Tibial artery (tissue), 4 donors: ENCODE measurements at regions not wholly inside any gene's neighbourhood (a gene's known extent, or its start where the extent isn't known, plus 50 kb on each side); places are given as distances from the start of the nearest gene placed in this dataset.

Experiments used
- DNase-seq, 2 donors: peaks; one replicate each; pipeline ENCODE4 v3.0.0-alpha.2; 2019
- H3K27ac ChIP-seq, 2 donors: fragments of 200-600 bp; sonication (generic) in 1 of 2; 1 replicate in 1 of 2; 2 replicates in 1 of 2; pipeline ENCODE4 v1.5.1; 2018 to 2019; ENCODE audit warnings: mild to moderate bottlenecking in 1 of 2
- H3K27me3 ChIP-seq, 2 donors: fragments of 200-600 bp; sonication (generic) in 1 of 2; one replicate each; pipeline versions ENCODE4 v1.5.1 to v1.6.0; 2016 to 2019
- H3K36me3 ChIP-seq, 3 donors: fragments of 200-600 bp; sonication (generic) in 2 of 3; one replicate each; pipeline ENCODE4 v1.5.1; 2016 to 2019; ENCODE audit warnings: mild to moderate bottlenecking in 2 of 3
- H3K4me1 ChIP-seq, 4 donors: fragments of 200-600 bp; sonication (generic) in 2 of 4; 1 replicate in 3 of 4; 2 replicates in 1 of 4; pipeline ENCODE4 v1.5.1; 2016 to 2019
- H3K4me3 ChIP-seq, 2 donors: fragments of 200-600 bp; sonication (generic) in 1 of 2; 1 replicate in 1 of 2; 2 replicates in 1 of 2; pipeline ENCODE4 v1.5.1; 2018 to 2019; ENCODE audit warnings: mild to moderate bottlenecking in 2 of 2
- H3K9me3 ChIP-seq, 3 donors: fragments of 200-600 bp; sonication (generic) in 1 of 3; one replicate each; pipeline ENCODE4 v1.5.1; 2016 to 2019
- CTCF ChIP-seq, 2 experiments: fragments of 200-600 bp in 1 of 2; fragments of 450-650 bp in 1 of 2; IDR thresholded peaks; one replicate each; pipeline ENCODE4 v1.5.1; 2017 to 2019; ENCODE audit warnings: antibody characterized with exemption in 2 of 2, mild to moderate bottlenecking in 1 of 2, moderate library complexity in 1 of 2
- intact Hi-C: fragments of 100-400 bp; cut with DNase I; formaldehyde crosslinking; loops from one replicate; pipeline ENCODE4 v1.15.0; 2023; ENCODE audit warnings: low total_unique reads

DNA sequence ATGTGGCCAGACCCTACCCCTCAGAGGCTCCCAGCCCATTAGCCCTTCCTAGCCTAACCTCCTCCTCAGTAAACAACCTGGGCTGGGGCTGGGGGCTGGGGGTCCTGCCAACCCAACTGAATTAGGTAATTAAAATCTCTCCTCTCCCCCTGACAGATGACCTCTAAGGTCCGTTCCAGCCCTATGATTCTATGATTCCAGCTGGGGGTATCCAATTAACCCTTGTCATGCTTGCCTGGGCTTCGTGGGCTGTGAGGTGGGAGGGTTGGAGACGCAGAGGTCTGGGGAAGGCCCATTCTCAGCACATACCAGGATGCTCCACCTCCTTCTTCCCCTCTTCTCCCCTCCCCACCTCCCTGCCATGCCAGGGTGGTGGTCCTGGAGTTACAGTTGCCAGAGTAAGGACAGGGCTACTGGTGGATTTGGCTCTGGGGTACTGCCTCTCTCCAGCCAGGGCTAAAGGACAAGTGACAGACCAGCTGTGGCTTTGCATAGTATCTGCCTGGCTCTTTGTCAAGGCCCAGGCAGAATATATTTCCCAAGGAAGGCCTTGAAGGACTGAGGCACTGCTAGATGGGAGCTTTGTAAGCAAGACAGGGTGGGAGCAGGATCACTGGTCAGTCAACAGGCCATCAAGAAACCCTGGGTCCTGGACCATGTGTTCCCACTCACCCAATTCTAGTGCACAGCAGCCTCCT is 82.1 kb downstream of the EFNB1 start:
- Histone ChIP-seq H3K27me3 (no peaks in the 10 kb centered on the region), H3K4me1 (peaks cover 0 to 5% (median 0%) of the 10 kb centered on the region in 4 donors), H3K4me3 (no peak overlapping the region), H3K36me3 (no peaks in the 10 kb centered on the region), H3K9me3 (no peaks in the 10 kb centered on the region), H3K27ac (no peak overlapping the region)
- no peak for DNase-seq
- intact Hi-C loops: no loop called here
- TF ChIP-seq CTCF (IDR thresholded peaks at IDR 0.05): no peak

DNA sequence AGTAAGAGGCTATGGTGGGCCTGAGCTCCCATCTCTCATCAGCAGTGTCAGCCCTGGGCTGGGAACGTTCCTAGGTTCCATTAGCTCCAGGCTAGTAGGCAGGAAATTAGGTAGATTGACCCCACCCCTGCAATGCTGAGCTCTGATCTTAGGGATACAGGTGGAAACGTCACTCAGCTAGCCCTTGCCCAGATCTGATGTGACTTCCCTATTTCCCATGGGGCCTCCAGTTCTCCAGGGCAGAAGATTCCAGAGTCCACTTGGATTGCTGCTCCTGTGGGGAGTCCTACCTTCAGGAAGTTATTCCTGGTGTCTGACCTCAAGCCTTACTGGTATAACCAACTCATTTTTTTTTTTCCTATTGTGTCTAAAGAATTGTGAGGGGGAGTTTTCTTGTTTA is 81.1 kb downstream of the EFNB1 start:
- intact Hi-C loops: no loop called here
- H3K27me3 ChIP-seq: no peaks in the 10 kb centered on the region
- TF ChIP-seq CTCF (IDR thresholded peaks at IDR 0.05): no peak
- peaks cover 0 to 5% (median 0%) of the 10 kb centered on the region in 4 donors for H3K4me1 ChIP-seq
- no peaks in the 10 kb centered on the region for H3K9me3 ChIP-seq
- H3K27ac ChIP-seq: no peak overlapping the region
- no peak for DNase-seq
- H3K36me3 ChIP-seq: no peaks in the 10 kb centered on the region
- no peak overlapping the region for H3K4me3 ChIP-seq

GRCh38 chrX:68908071-68908470 is 79.2 kb downstream of the EFNB1 start:
- Histone ChIP-seq H3K27ac (no peak overlapping the region), H3K9me3 (no peaks in the 10 kb centered on the region), H3K4me3 (no peak overlapping the region), H3K36me3 (no peaks in the 10 kb centered on the region), H3K27me3 (no peaks in the 10 kb centered on the region), H3K4me1 (peaks cover 0 to 5% (median 0%) of the 10 kb centered on the region in 4 donors)
- intact Hi-C loops: no loop called here
- no peak for TF ChIP-seq CTCF (IDR thresholded peaks at IDR 0.05)
- no peak for DNase-seq

DNA sequence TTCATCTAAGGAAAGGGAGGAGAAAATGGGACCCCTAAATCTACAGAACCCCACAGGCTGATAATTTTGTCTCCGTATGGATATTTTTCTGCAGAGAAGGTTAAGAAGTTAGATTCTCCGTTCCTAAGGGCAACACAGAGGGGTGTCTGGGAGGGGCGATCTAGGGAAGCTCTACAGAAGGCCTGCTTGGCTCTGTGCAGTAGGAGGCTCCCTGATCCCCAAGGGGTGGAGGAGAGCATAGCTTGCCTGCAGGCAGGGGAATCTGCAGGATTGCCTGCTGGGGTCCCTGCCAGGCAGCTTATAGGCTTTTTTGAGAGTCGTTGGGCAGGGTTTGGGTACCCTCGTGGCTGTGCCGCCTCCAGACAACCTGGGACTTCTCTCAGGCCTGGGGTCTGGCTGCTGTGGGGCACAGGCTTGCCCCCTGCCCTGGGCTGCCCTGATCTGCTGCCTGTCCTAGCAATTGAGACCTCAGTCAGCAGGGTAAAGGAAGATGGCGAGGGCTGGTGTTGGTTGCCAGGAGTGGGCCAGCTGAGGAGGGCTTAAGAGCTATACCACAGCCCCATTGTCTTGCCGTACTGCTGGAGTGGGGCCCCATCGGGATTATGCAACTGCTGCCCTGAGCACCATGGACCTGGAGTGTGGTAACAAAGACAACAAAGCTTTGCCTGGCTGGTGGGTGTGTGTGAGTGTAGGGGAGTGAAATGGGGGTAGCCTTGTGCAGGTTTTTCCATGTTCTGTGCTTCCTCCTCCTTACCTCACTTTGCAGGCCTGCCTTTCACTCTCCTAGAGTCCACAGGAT is 74.1 kb downstream of the EFNB1 start:
- Histone ChIP-seq H3K27me3 (no peaks in the 10 kb centered on the region), H3K9me3 (no peaks in the 10 kb centered on the region), H3K27ac (no peak overlapping the region), H3K4me1 (no peaks in the 10 kb centered on the region), H3K36me3 (no peaks in the 10 kb centered on the region), H3K4me3 (no peak overlapping the region)
- DNase-seq: no peak
- intact Hi-C loops: no loop called here
- TF ChIP-seq CTCF (IDR thresholded peaks at IDR 0.05): no peak

DNA sequence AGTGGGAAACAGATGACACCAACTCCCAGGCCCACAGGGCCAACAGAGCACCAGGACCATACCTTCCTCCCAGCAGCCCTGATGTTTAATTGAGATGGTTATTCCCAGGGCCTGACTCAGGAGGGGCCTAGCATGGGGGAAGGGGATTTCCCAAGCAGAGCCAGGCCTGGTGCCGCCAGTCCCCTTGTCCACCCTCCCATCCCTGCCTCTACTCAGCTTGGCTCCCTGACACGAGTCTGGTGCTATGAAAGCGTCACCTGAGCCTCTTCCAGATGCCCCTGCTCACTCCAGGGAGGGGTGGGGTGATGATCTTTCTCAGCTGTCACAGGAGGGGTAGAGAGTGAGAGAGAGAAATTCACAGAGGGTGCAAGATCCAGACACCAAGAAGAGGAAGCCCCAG is 72.7 kb downstream of the EFNB1 start:
- intact Hi-C loops: no loop called here
- H3K4me1 ChIP-seq: no peaks in the 10 kb centered on the region
- no peaks in the 10 kb centered on the region for H3K36me3 ChIP-seq
- H3K27ac ChIP-seq: no peak overlapping the region
- TF ChIP-seq CTCF (IDR thresholded peaks at IDR 0.05): no peak
- no peaks in the 10 kb centered on the region for H3K9me3 ChIP-seq
- H3K4me3 ChIP-seq: no peak overlapping the region
- DNase-seq: no peak
- H3K27me3 ChIP-seq: no peaks in the 10 kb centered on the region
